ENCODE measurements at regions not wholly inside any gene's neighbourhood (a gene's known extent, or its start where the extent isn't known, plus 50 kb on each side); places are given as distances from the start of the nearest gene placed in this dataset.

DNA sequence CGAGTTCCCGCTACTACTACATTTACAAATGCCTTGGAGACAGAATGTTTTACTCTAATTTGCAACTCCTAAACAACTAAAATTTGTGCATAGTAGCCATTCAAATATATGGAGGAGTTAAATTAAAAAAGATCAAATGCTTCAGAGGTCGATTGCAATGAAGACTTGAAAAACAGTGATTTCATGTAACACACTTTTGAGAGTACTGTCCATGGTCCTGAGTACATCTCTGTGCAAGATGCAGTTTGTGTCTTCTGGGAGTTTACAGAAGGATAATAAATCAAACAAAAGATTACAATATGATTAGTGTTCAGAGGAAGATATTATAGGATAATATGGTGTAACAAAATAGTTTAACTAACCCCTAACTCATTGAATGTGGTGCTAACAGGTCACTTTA lies 894.7 kb downstream of the TMEM182 start:
- TF ChIP-seq POLR2AphosphoS5 (IDR thresholded peaks at IDR 0.05; ENCODE audit: low read depth, low read length), result no peak
- TF ChIP-seq POLR2A (IDR thresholded peaks at IDR 0.05; ENCODE audit: low read depth, low read length), result no peak

All from GM12891 (cell line).